Liver (tissue), 8 donors: ENCODE measurements at regions not wholly inside any gene's neighbourhood (a gene's known extent, or its start where the extent isn't known, plus 50 kb on each side); places are given as distances from the start of the nearest gene placed in this dataset.

ENCODE experiments used
- DNase-seq: peaks from one replicate; pipeline ENCODE4 v3.0.0-alpha.2; 2017; ENCODE audit warnings: low spot score
- H3K27ac ChIP-seq, 2 donors: one replicate each; pipeline ENCODE4 v1.7.0; 2013; ENCODE audit warnings: inconsistent platforms in 2 of 2, low read length in 2 of 2, control low read depth in 1 of 2, low read depth in 1 of 2, mild to moderate bottlenecking in 1 of 2
- H3K27me3 ChIP-seq, 4 donors: one replicate each; pipeline versions ENCODE4 v1.6.1 to v1.7.0; 2013; ENCODE audit warnings: low read length in 3 of 4, inconsistent platforms in 1 of 4, mild to moderate bottlenecking in 1 of 4, moderate library complexity in 1 of 4; ENCODE audit not compliant: control insufficient read depth in 4 of 4, insufficient read depth in 4 of 4
- H3K36me3 ChIP-seq, 4 donors: one replicate each; pipeline versions ENCODE4 v1.6.1 to v1.7.0; 2013; ENCODE audit warnings: low read length in 3 of 4, mild to moderate bottlenecking in 3 of 4, low read depth in 1 of 4, moderate library complexity in 1 of 4; ENCODE audit not compliant: control insufficient read depth in 4 of 4, insufficient read depth in 3 of 4
- H3K4me1 ChIP-seq, 4 donors: one replicate each; pipeline versions ENCODE4 v1.6.1 to v1.7.0; 2013; ENCODE audit warnings: low read length in 3 of 4, mild to moderate bottlenecking in 3 of 4, moderate library complexity in 1 of 4; ENCODE audit not compliant: control insufficient read depth in 4 of 4, insufficient read depth in 4 of 4
- H3K4me3 ChIP-seq, 3 donors: one replicate each; pipeline versions ENCODE4 v1.6.1 to v1.7.0; 2013; ENCODE audit warnings: low read length in 3 of 3, control low read depth in 1 of 3, low read depth in 1 of 3, mild to moderate bottlenecking in 1 of 3
- H3K9ac ChIP-seq, 2 donors: one replicate each; pipeline ENCODE4 v1.7.0; 2013; ENCODE audit warnings: low read length in 2 of 2, mild to moderate bottlenecking in 2 of 2, moderate library complexity in 2 of 2, control low read depth in 1 of 2, low read depth in 1 of 2
- H3K9me3 ChIP-seq, 4 donors: one replicate each; pipeline versions ENCODE4 v1.6.1 to v1.7.0; 2013; ENCODE audit warnings: low read length in 3 of 4; ENCODE audit not compliant: control insufficient read depth in 4 of 4
- ATF3 ChIP-seq: IDR thresholded peaks from 2 replicates; pipeline ENCODE4 v1.6.1; 2016; ENCODE audit warnings: antibody characterized with exemption
- CTCF ChIP-seq: fragments of 150-350 bp; IDR thresholded peaks from 2 replicates; pipeline ENCODE4 v1.5.1; 2017; ENCODE audit warnings: improper control_type of control experiment, low read depth, low read length; ENCODE audit not compliant: missing input control
- EGR1 ChIP-seq, 2 donors: IDR thresholded peaks; 2 replicates each; pipeline ENCODE4 v1.6.1; 2016 to 2018; ENCODE audit warnings: antibody characterized with exemption in 2 of 2, low read depth in 2 of 2
- FOXA2 ChIP-seq: IDR thresholded peaks from 2 replicates; pipeline ENCODE4 v1.6.1; 2016; ENCODE audit warnings: antibody characterized with exemption
- JUND ChIP-seq, 2 donors: IDR thresholded peaks; 2 replicates each; pipeline ENCODE4 v1.6.1; 2016; ENCODE audit warnings: antibody characterized with exemption in 2 of 2
- MAX ChIP-seq: IDR thresholded peaks from 2 replicates; pipeline ENCODE4 v1.6.1; 2016; ENCODE audit warnings: antibody characterized with exemption
- NR2F2 ChIP-seq: IDR thresholded peaks from 2 replicates; pipeline ENCODE4 v1.6.1; 2016; ENCODE audit warnings: antibody characterized with exemption
- RAD21 ChIP-seq, 2 donors: IDR thresholded peaks; 2 replicates each; pipeline ENCODE4 v1.6.1; 2016; ENCODE audit warnings: antibody characterized with exemption in 2 of 2, mild to moderate bottlenecking in 2 of 2
- REST ChIP-seq: IDR thresholded peaks from 2 replicates; pipeline ENCODE4 v1.6.1; 2016; ENCODE audit warnings: antibody characterized with exemption, mild to moderate bottlenecking
- RXRA ChIP-seq, 2 donors: IDR thresholded peaks; 2 replicates each; pipeline ENCODE4 v1.6.1; 2017 to 2018; ENCODE audit warnings: antibody characterized with exemption in 2 of 2, mild to moderate bottlenecking in 1 of 2
- SP1 ChIP-seq: IDR thresholded peaks from 2 replicates; pipeline ENCODE4 v1.6.1; 2018; ENCODE audit warnings: antibody characterized with exemption, mild to moderate bottlenecking
- TAF1 ChIP-seq: conservative IDR thresholded peaks from 2 replicates; pipeline ENCODE4 v1.6.1; 2016; ENCODE audit warnings: antibody characterized with exemption, mild to moderate bottlenecking
- YY1 ChIP-seq: IDR thresholded peaks from 2 replicates; pipeline ENCODE4 v1.6.1; 2016; ENCODE audit warnings: antibody characterized with exemption, mild to moderate bottlenecking
- ZBTB33 ChIP-seq: IDR thresholded peaks from 2 replicates; pipeline ENCODE4 v1.6.1; 2016; ENCODE audit warnings: antibody characterized with exemption
- WGBS: extraction: QIAGEN DNeasy Blood & Tissue Kit; methylation state at CpG from one replicate; pipeline ENCODE4 v1.1.7; 2013; 5-methylcytosine and 5-hydroxymethylcytosine counted together
- donor health status: healthy.
- donor health status: healthy.
- donor health status: healthy.
- donor health status: healthy.
- donor health status: healthy.

GRCh38 chr18:78701771-78702396, 277.7 kb upstream of the SALL3 start:
- no peaks in the 10 kb centered on the region for H3K9me3 ChIP-seq
- H3K9ac ChIP-seq: no peak overlapping the region
- no peaks in the 10 kb centered on the region for H3K4me1 ChIP-seq
- DNase-seq: no peak
- no peak overlapping the region for H3K27ac ChIP-seq
- TF ChIP-seq CTCF: no peak
- TF ChIP-seq FOXA2: no peak
- TF ChIP-seq EGR1 (IDR thresholded peaks at IDR 0.05; ENCODE audit: low read depth in 2 of 2): no peak
- TF ChIP-seq YY1: no peak
- no peak for TF ChIP-seq ZBTB33
- TF ChIP-seq RAD21 (IDR thresholded peaks at IDR 0.05): no peak
- TF ChIP-seq NR2F2: no peak
- TF ChIP-seq SP1: no peak
- TF ChIP-seq MAX: no peak
- TF ChIP-seq ATF3: no peak
- TF ChIP-seq TAF1: no peak
- TF ChIP-seq REST: no peak
- no peak for TF ChIP-seq RXRA (IDR thresholded peaks at IDR 0.05)
- TF ChIP-seq JUND (IDR thresholded peaks at IDR 0.05): no peak
- peaks cover 0 to 2% (median 0%) of the 10 kb centered on the region in 4 donors for H3K27me3 ChIP-seq
- 63% methylated on average over 13 of the region's 13 CpGs for WGBS
- H3K36me3 ChIP-seq: no peaks in the 10 kb centered on the region
- no peak overlapping the region for H3K4me3 ChIP-seq

GRCh38 chr18:78703291-78703690, 276.3 kb upstream of the SALL3 start:
- no peak overlapping the region for H3K4me3 ChIP-seq
- no peaks in the 10 kb centered on the region for H3K4me1 ChIP-seq
- H3K27ac ChIP-seq: no peak overlapping the region
- WGBS: 89% methylated on average over 26 of the region's 26 CpGs
- no peaks in the 10 kb centered on the region for H3K36me3 ChIP-seq
- no peak overlapping the region for H3K9ac ChIP-seq
- H3K27me3 ChIP-seq: peaks cover 0 to 2% (median 0%) of the 10 kb centered on the region in 4 donors
- no peak for DNase-seq
- H3K9me3 ChIP-seq: peaks cover 0 to 5% (median 1%) of the 10 kb centered on the region in 4 donors
- no peak for TF ChIP-seq CTCF
- no peak for TF ChIP-seq NR2F2
- TF ChIP-seq MAX: no peak
- no peak for TF ChIP-seq ZBTB33
